ENCODE measurements at regions not wholly inside any gene's neighbourhood (a gene's known extent, or its start where the extent isn't known, plus 50 kb on each side); places are given as distances from the start of the nearest gene placed in this dataset.
"Not testable (repeated sequence)": the region's sequence is repeated elsewhere in the genome, so short reads cannot be mapped to it uniquely, and the experiment has no call there.

DNA sequence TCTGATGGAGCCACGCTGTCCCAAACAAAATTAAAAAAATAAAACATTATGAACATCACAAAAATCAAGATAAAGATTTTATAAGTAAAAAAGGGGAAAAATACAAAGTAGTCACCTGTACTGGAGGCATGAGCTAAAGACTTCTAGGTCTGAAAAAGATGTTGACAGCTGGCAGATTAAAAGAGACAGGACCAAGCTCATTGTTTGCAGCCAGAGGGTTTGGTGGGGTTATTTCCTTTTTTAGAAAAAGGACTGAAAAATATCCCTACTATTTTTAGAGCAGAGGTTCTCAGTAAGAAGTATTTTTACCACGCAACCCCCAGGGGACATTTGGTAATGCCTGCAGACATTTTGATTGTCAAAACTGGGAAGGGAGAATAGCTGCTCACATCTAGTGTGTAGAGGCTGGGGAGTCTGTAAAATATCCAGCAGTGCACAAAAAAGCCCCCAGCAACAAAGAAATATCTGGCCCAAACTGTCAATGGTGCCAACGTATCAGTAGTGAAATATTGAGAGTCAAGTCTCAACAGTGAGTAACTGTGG lies 353.4 kb downstream of the TLE1 start:
- no peak for DNase-seq

DNA sequence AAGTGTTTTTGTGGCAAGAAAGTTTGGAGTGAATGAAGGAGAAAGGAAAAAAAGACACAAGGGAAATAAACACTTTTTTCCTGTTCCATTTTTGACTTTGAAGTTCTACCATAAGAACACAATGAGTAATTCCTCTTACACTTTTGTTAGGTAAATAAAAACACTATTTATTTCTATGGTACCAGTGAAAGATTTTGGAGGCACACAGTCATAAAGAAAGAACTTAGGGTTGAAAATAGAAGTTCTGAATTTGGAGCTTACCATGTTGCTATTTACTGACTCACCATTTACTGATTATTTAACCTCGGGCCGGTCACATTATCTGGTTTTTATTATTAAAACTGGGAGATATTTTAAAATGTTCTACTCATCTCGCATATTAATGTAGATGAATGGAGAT lies 367.8 kb downstream of the TLE1 start:
- no peak for DNase-seq

DNA sequence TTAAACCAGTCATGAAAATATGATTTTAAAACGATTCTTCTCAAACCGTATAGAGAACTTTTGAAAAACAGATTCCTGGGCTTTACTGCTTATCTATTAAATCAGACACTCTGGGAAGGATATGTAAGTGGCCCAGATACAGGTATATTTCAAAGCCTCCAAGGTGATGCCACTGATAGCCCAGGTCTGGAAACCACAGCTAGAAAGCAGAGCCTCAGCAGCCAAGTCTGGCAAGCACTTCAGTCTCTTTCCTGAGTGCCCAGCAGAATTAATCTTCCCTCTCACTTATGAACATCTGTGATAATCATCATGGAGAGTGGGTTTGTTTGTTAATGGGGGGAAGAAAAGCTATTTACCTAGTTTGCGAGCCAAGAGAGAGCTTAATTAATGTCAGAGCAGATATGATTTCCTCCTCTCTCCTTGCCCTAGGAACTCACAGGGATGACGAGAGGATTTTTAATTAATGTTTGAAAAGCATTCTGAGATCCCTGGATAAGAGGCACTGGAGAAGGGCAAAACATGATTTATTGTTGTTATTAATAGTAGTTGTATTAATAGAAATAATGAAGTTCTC lies 368.4 kb downstream of the TLE1 start:
- DNase-seq, result no peak

DNA sequence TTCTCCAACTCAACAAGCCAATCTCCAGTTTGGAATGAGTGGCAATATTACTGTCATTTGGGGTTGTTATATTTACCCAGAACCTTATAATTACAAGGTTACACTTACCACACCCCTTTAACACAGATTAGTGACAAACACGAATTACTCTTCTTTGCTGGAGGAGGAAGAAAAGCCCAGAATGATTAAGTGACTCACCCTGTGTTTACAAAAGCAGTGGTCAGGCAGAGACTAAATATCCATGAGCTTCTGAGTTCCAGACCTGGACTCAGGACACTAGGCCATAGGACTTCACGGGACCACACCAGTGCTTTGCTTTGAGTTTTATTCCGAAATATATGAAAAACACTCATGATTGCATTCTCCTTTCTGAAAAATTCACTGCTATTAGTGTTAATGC lies 370.8 kb downstream of the TLE1 start:
- no peak for DNase-seq

DNA sequence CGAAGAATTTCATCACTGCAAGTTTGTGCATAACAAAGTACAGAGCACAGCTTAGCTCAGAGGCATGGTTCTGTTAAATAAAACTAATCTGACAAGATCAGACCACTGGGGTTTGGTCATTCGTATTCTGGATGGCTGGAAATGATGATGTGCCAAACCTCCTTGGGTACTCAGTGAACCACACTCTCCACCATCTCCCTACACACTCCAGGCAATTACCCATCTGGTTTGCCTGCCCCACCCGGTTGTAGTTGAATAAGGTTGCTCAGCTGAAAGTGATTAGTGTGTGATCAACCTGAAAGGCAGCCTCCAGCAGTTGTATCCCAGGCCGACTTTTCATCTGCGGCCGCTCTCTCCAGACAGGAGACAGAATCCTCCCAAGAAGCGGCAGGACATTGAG lies 371.4 kb downstream of the TLE1 start:
- no peak for DNase-seq

DNA sequence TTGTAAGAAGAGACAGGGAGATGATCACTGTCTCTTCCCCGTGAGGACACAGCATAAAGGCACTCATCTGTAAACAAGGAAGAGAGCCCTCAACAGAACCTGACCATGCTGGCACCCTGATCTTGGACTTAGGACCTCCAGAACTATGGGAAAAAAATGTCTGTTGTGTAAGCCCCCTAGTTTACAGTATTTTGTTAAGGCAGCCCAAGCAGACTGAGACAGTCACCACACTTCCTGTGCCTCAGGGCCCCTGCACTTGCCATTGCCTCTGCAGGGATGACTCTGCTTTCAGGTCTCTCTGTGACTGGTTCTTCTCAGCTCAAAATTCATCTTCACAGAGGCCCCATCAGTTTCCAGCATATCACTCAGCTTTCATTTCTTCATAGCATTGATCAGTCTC lies 372.1 kb downstream of the TLE1 start:
- DNase-seq, result no peak

DNA sequence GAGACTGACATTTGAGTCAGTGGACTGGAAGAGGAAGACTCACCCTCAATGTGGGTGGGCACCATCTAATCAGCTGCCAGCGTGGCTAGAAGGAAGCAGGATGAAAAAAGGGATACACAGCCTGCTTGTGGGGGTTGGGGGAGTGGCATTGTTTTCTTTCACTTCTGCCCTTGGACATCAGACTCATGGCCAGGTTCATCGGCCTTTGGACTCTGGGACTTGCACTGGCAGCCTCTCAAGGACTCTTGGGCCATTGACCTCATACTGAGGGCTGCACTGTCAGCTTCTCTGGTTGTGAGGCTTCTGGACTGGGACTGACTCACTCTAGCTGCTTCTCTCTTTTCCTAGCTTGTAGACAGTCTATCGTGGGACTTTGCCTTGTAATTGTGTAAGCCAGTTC lies 374.9 kb downstream of the TLE1 start:
- DNase-seq, result no peak

DNA sequence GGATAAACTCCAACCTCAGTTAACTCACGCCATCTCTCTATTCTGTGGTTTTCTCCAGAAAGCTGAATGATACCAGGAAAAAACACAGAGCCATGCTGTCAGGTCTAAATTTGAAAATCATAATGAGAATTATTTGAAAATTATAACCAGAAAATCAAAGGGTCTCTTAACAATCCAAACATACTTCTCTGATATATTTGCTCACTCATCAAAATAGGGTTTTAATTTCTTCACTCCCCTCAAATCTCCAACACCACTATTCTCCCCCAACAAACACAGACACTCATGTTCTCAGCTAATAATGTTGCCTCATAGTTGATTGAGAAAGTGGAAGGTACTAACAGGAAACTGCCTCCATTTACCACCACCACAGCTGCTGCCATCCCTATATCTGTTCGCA lies 375.5 kb downstream of the TLE1 start:
- DNase-seq, result no peak

DNA sequence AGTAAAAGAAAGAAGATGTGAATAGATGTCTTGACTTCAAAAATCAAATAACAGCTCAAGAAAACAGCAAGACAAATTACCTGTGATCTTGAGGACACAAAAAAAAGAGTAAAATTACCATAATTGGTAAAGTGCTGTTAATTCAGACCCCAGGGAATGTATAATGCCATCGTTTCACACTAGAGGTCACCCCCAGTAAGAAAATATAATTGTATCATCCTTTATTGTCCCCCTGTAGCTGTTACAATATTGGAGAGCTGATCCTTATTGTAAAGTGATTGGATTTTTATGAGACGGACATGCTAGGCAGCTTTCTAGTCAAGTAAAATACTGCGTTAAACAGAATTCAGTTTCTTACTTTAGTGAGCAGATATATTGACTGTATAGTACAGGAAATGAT lies 377.0 kb downstream of the TLE1 start:
- DNase-seq, result no peak

DNA sequence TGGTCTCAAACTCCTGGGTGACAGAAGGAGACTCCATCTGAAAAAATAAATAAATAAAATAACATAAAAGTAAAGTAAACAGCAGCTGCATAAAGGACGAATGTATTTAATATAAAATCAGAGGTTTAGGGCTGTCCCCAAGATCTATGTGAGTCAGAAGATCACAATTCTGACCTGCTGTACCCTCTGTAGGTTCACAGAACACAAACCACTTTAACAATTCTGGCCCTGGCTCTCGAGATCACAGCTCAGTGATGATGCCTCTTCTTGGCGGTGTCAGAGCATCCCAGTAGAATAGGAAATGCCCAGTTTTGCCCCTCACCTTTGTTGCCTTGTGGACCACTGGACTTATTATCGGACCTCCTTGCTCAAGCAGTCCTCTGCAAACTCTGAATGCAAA lies 380.9 kb downstream of the TLE1 start:
- DNase-seq, result no peak

DNA sequence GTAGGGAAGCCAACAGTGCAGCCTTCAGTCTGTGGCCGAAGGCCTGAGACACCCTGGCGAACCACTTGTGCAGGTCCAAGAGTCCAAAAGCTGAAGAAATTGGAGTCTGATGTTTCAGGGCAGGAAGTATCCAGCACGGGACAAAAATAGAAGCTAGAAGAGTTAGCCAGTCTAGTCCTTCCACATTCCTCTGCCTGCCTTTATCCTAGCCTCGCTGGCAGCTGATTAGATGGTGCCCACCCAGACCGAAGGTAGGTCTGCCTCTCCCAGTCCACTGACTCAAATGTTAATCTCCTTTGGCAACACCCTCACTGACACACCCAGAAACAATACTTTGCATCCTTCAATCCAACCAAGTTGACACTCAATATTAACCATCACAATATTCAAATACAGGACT lies 381.6 kb downstream of the TLE1 start:
- not testable (repeated sequence) for DNase-seq

DNA sequence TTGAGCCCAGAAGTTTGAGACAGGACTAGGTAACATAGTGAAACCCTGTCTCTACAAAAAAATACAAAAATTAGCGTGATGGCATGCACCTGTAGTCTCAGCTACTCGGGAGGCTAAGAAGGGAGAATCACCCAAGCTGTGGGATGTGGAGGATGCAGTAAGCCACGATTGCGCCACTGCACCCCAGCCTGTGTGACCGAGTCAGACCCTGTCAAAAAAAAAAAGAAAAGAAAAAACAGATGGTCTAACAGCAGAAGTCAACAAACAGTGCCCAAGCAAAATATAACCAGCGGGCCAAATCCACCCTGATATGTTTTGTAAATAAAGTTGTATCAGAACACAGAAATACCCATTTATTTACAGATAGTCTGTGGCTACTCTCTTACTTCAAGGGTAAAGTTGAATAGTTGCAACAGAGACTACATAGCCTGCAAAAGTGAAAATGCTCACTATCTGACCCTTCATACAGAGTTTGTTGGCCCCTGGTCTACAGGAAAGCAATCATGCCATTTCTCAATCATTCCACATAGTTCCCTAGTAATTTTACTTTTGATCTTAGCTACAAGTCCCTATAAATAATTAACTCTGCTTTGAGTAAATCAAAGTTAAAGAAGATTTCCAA lies 383.7 kb downstream of the TLE1 start:
- DNase-seq, result no peak

DNA sequence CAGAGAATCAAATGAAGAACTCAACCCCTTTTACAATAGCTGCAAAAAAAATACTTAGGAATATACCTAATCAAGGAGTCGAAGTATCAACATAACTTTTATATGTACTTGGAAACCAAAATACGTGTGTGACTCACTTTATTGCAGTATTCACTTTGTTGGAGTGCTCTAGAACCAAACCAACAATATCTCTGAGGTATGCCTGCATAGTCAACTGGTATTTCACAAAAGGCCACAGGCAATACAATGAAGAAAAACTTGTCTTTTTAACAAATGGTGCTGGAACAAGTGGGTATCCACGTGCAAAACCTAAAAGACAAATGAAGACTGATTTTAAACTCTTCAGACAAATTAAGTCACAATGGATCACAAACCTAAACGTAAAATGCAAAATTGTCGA lies 385.7 kb downstream of the TLE1 start:
- no peak for DNase-seq

DNA sequence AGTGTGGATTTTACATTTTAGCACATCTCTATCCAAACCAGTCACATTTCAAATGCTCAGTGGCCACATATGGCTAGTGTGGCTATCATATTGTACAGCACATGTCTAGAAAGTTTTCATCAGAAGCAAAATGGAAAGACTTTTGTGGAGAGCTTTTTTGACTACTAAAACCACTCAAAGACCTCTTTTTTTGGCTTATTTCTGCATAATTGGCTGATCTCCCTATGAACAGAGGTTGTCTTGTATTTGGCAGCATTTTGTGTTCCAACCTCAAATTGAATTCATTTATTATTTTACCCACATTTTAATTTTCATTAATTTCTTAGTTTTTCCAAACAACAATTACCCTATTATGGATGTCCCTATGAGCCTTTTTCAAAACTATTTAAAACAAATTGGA lies 395.7 kb downstream of the TLE1 start:
- DNase-seq, result no peak

DNA sequence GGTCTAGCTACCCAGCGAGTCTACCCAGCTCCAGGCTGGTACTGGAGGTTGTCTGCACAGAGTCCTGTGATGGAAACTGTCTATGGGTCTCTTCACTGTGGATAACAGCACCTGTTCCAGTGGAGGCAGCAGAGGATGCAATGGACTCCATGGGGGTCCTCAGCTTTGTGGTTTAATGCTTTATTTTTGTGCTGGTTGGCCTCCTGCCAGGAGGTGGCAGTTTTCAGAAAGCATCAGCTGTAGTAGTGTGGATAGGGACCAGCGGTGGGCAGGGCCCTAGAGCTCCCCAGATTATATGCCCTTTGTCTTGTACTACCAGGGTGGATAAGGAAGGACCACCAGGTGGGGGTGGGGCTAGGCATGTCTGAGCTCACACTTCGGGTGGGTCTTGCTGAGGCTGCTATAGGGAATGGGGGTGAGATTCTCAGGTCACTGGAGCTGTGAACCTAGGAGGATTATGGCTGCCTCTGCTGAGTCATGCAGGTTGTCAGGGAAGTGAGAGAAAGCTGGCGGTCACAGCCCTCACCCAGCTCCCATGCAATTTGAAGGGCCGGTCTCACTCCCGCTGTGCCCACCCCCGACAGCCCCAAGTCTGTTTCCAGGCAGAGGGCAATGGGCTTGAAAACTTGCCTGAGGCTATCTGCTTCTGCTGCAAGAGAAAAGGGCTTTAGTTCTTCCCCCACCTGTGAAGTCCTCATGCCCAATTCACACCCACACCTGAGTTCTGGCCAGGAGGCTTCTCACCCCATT lies 397.1 kb downstream of the TLE1 start:
- DNase-seq, result no peak

DNA sequence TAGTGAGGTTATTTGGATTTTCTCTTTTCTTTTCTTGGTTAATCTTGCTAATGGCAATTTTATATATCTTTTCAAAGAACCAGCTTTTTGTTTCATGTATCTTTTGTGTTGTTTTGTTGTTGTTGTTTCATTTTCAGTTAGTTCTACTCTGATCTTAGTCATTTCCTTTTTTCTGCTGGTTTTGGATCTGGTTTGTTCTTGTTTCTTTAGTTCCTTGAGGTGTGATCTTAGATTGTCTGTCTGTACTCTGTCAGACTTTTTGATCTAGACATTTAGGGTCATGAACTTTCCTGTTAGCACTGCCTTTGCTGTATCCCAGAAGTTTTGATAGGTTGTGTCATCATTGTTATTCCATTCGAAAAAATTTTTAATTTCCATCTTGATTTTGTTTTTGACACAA lies 399.7 kb downstream of the TLE1 start:
- DNase-seq, result no peak

DNA sequence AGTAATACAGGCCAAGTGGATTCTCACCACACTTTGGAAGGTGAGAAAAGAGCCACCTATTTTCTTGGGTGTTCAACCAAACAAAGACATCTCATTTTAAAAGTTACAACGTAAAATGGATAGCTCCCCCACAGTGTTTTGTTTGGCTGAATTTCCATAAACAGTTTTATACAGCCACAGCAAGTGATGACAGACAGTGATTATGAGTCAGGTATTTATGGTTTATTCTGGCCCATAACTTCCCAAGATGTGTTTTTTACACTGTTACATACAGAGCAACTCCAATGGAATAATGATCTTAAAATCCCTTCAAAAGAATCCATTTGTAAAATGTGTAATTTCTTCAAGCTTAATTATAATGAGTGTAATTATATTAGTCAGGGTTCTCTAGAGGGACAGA lies 421.3 kb downstream of the TLE1 start:
- no peak for DNase-seq

DNA sequence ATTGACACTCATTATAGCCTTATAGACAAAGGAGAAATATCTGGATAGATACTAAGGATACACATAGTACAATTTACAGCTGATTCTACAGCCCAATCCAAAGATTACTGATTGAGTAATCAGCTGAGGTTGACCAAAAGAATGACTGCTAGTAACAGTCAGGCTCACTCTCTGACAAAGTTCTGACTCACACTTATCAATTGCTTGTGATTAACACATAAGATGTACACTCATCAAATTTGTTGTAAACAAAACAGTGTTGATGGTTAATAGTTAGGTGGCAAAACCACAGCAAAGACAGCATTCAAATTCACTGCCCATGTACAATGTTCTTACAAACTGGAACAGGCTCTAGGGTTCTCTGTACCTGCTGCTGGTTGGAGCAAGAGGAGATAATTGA lies 422.7 kb downstream of the TLE1 start:
- no peak for DNase-seq

DNA sequence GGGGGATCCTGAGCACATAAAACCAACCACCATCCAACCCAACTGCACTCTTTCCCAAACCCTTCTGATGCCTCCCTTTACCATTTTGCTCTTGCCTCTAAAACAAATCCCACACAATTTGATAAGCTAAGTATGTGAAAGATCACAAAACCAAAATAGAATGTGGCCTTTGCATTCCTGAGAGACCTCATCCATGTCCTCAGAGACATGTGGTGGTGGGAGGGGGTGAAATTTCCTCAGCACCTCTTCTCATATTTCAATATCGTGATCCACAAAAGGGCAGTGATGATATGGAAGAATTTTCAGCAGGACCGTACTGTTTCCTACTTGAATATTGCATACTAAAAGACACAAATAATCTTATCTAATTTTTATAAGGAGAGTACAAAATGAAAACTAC lies 423.3 kb downstream of the TLE1 start:
- DNase-seq, result no peak

DNA sequence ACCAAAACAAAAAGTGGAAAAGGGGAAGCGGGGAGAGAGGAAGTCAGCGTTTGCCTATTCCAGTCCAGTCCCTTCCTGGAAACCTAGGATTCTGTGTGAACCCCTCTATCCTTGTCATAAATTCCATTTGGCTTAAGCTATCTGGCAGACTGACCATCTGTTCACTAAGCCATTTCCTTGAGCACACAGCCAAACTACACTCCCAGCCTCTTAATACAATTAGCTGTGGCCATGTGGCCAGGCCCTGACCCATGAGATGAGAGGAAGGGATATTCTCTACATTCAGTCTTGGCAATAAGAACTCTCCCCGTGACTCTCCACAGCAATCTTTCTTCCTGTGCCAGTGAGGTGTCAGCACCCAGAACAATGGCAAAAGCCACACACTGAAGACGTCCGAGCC lies 424.8 kb downstream of the TLE1 start:
- DNase-seq, result no peak

DNA sequence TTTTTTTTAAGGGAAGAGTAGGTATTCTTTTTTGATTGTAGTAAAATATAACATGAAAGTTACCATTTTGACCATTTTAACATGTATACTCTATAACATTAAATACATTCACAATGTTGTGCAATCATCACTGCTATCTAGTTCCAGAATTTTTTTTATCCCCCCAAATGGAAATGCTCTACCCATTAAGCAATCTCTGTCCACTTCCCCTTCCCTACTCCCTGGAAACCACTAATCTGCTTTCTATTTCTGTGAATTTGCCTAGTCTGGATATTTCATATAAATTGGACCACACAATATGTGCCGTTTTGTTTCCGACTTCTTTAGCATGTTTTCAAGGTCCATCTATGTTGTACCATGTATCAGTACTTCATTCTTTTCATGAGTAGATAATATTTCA lies 429.5 kb downstream of the TLE1 start:
- DNase-seq, result no peak

DNA sequence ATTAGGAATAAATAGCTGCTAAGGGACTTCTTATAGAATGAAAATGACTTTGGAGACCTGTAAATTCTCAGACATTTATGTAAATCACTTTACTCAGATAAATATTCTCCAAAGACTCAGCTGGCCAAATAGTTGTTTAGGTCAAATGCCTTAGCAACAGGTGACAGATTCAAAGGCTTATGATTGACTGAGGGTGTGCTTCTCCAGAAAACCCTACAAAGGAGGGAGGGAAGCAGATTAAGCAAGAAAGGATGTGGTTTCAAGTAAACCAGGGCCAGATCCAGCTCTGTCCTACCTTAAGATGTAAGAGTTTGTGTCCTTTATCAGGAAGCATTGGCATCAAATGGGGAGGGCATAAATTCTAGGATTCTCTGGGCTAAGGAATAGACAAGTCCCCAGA lies 433.0 kb downstream of the TLE1 start:
- DNase-seq, result no peak

DNA sequence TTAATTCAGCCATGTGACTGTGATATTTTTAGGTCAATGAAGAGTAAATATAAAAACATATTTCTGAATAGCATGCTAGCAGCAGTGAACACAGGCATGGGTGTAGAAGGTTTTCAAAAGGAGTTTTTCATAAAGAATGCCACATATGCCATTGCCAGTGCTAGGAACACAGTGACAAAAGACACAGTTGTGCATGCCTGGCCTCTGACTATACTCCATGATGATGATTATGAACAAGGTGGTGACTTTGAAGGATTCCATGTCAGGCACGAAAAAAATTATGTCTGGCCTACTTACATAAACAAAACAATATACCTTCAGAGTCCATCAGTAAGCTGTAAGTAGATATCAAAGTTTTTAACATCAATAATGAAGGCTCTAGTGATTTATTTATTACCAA lies 438.7 kb downstream of the TLE1 start:
- no peak for DNase-seq

DNA sequence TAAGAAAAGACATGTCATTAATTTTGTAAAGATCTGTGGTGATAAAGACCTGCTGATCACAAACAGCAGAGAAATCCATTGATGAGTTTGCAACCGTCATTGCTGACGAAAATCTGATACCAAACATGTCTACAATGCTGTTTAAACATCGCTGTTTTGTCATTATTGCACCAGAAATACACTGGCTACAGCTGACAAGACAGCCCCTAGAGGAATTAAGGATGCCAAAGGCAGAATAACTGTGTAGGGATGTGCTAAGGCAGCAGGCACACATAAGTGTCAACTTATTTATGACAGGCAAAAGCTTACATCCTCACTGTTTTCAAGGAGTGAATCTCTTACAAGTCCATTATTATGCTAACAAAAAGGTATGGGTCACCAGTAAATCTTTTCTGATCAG lies 439.3 kb downstream of the TLE1 start:
- no peak for DNase-seq

Data from T-helper 1 cell (primary cell).